GM19099 (cell line): ENCODE measurements at regions not wholly inside any gene's neighbourhood (a gene's known extent, or its start where the extent isn't known, plus 50 kb on each side); places are given as distances from the start of the nearest gene placed in this dataset.

Source experiments
- POLR2A ChIP-seq: IDR thresholded peaks from 3 replicates; pipeline ENCODE4 v1.6.1; 2011; ENCODE audit warnings: low read depth; ENCODE audit not compliant: insufficient read length; ENCODE audit errors: extremely low read depth

DNA sequence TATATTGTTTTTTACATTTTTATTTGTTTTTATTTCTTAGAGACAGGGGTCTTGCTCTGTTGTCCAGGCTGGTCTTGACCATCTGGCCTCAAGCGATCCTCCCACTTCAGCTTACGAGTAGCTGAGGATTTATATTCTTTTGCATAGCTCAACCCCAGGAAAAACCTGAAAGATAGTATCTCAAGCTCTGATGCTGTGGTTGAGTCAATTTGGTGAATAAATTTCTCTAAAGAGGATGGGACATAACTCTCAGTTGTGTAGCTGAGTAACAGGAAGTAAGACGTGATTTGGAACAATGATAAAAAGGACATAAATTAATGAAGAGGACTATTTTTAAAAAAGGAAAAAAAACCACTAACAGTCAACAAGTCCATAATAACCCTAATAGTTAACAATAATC, 79.8 kb upstream of the TNFSF11 start:
- TF ChIP-seq POLR2A: no peak

DNA sequence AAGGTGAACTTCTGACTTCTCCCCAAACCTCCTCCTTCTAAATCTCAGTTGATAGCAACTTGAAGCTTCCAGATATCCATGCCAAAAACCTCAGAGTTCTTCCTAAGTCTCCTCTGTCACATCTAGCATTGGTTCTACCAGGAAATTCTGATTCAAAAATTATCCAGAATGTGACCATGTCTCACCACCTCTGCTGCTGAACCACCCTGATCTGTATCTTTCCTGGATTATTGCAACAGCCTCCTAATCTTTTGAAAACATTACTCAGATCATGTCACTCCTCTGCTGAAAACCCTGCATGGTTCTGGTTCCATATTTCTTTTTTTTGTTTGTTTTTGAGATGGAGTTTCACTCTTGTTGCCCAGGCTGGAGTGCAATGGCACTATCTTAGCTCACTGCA, 78.7 kb upstream of the TNFSF11 start:
- no peak for TF ChIP-seq POLR2A

DNA sequence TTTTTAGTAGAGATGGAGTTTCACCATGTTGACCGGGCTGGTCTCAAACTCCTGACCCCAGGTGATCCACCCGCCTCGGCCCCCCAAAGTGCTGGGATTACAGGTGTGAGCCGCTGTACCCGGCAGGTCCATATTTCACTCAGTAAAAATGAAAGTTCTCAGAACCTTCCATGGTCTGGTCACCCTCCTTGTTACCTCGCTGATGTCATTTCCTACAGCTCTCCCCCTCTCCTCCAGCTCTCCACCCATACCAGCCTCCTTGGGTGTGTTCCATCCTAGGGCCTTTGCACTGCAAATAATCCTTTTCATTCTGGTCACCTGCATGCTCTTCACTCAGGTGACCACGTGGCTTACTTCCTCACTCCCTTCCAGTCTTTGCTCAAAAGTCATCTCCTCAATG, 78.2 kb upstream of the TNFSF11 start:
- TF ChIP-seq POLR2A: no peak

DNA sequence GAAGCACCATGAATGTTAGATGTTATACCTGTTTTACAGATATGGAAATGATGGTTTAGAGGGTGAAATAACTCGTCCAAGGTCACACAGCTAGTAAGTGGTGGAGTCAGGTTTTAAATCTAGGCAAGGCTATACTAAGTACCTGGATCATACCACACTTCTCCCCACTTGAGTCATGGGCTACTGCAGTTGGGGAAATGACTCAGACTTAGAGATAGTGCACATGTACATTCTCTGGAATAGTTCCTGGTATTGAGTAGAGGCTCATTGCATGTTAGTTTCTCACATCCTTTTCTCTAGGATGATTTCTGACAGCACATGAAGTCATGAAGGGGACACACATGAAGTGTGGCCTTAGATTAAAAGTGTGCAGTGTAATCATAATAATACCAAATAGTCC, 76.2 kb upstream of the TNFSF11 start:
- TF ChIP-seq POLR2A: no peak

DNA sequence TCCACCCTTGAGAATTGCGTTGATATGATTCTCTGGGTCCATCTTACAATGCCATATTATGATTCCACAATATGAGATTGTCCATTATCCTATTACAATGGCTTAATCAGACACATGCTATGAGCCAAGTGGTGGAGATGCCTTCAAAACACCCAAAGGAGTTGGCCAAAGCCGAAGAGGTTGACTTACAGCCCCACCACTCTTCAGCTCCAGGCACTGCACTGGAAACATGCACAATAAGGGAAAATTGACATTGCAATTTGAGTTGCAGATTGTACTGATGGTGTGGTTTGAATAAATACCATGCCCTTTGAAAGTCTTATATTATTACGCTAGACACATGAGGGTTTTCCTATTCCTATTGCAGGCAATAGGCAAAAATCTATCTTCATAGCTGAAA, 75.4 kb upstream of the TNFSF11 start:
- no peak for TF ChIP-seq POLR2A
